Mesenchymal stem cell (in vitro differentiated cells and primary cell): ENCODE measurements at regions not wholly inside any gene's neighbourhood (a gene's known extent, or its start where the extent isn't known, plus 50 kb on each side); places are given as distances from the start of the nearest gene placed in this dataset.

ENCODE experiments used
- DNase-seq: peaks from one replicate; pipeline ENCODE4 v3.0.0-alpha.2; 2013
- H2AFZ ChIP-seq: one replicate; pipeline ENCODE4 v1.6.1; 2013; ENCODE audit warnings: low read depth, mild to moderate bottlenecking, control low read depth, inconsistent platforms, low read length, moderate library complexity
- H2AK5ac ChIP-seq: 2 replicates; pipeline ENCODE4 v1.6.1; 2013; ENCODE audit warnings: low read length, moderate library complexity, mild to moderate bottlenecking, inconsistent platforms; ENCODE audit not compliant: severe bottlenecking
- H2BK120ac ChIP-seq: one replicate; pipeline ENCODE4 v1.6.1; 2013; ENCODE audit warnings: low read depth, mild to moderate bottlenecking, inconsistent platforms, low read length, moderate library complexity
- H2BK12ac ChIP-seq, 2 experiments: one replicate each; pipeline ENCODE4 v1.6.1; 2013; ENCODE audit warnings: inconsistent platforms in 2 of 2, low read length in 2 of 2, mild to moderate bottlenecking in 2 of 2, moderate library complexity in 2 of 2, control low read depth in 1 of 2
- H2BK15ac ChIP-seq: one replicate; pipeline ENCODE4 v1.6.1; 2013; ENCODE audit warnings: mild to moderate bottlenecking, low read depth, inconsistent platforms; ENCODE audit not compliant: poor library complexity, severe bottlenecking
- H2BK5ac ChIP-seq: 2 replicates; pipeline ENCODE4 v1.6.1; 2013; ENCODE audit warnings: low read depth, mild to moderate bottlenecking, low read length, control low read depth, inconsistent platforms; ENCODE audit not compliant: poor library complexity, severe bottlenecking
- H3K14ac ChIP-seq, 2 experiments: one replicate each; pipeline ENCODE4 v1.6.1; 2013; ENCODE audit warnings: inconsistent platforms in 2 of 2, low read length in 2 of 2, control low read depth in 1 of 2, mild to moderate bottlenecking in 1 of 2, moderate library complexity in 1 of 2
- H3K18ac ChIP-seq, 2 experiments: one replicate each; pipeline ENCODE4 v1.6.1; 2013; ENCODE audit warnings: inconsistent platforms in 2 of 2, low read length in 2 of 2, control low read depth in 1 of 2, low read depth in 1 of 2, mild to moderate bottlenecking in 1 of 2
- H3K23ac ChIP-seq, 2 experiments: one replicate each; pipeline ENCODE4 v1.6.1; 2013; ENCODE audit warnings: inconsistent platforms in 2 of 2, low read length in 2 of 2, mild to moderate bottlenecking in 2 of 2, moderate library complexity in 2 of 2, control low read depth in 1 of 2
- H3K27ac ChIP-seq: 2 replicates; pipeline ENCODE4 v1.5.1; 2013; ENCODE audit warnings: mild to moderate bottlenecking, moderate library complexity, low read length, control low read depth, inconsistent platforms; ENCODE audit not compliant: poor library complexity, severe bottlenecking
- H3K27me3 ChIP-seq, 2 experiments: 2 replicates each; pipeline versions ENCODE4 v1.6.1 to v1.7.0; 2013; ENCODE audit warnings: low read length in 2 of 2, mild to moderate bottlenecking in 2 of 2, moderate library complexity in 2 of 2, control low read depth in 1 of 2, inconsistent platforms in 1 of 2; ENCODE audit not compliant: control insufficient read depth in 1 of 2, insufficient read depth in 1 of 2
- H3K36me3 ChIP-seq, 2 experiments: 2 replicates each; pipeline versions ENCODE4 v1.6.1 to v1.7.0; 2013; ENCODE audit warnings: low read length in 2 of 2, control low read depth in 1 of 2, inconsistent platforms in 1 of 2, low read depth in 1 of 2, mild to moderate bottlenecking in 1 of 2; ENCODE audit not compliant: insufficient read depth in 2 of 2, control insufficient read depth in 1 of 2
- H3K4ac ChIP-seq, 2 experiments: one replicate each; pipeline ENCODE4 v1.6.1; 2013; ENCODE audit warnings: inconsistent platforms in 2 of 2, low read length in 2 of 2, mild to moderate bottlenecking in 2 of 2, moderate library complexity in 2 of 2, control low read depth in 1 of 2, low read depth in 1 of 2
- H3K4me1 ChIP-seq: 2 replicates; pipeline ENCODE4 v1.6.1; 2013; ENCODE audit warnings: low read depth, low read length, control low read depth; ENCODE audit not compliant: control insufficient read depth, insufficient read depth
- H3K4me2 ChIP-seq: 2 replicates; pipeline ENCODE4 v1.6.1; 2013; ENCODE audit warnings: low read length, mild to moderate bottlenecking, inconsistent platforms; ENCODE audit not compliant: poor library complexity, severe bottlenecking
- H3K4me3 ChIP-seq, 2 experiments: 2 replicates each; pipeline versions ENCODE4 v1.5.1 to v1.7.0; 2013; ENCODE audit warnings: low read length in 2 of 2, mild to moderate bottlenecking in 2 of 2, control low read depth in 1 of 2, low read depth in 1 of 2; ENCODE audit not compliant: insufficient read depth in 1 of 2
- H3K79me1 ChIP-seq: replicated peaks from 2 replicates; pipeline ENCODE4 v1.6.1; 2013; ENCODE audit warnings: mild to moderate bottlenecking, control low read depth, low read length, inconsistent platforms; ENCODE audit not compliant: poor library complexity, severe bottlenecking
- H3K9ac ChIP-seq: 2 replicates; pipeline ENCODE4 v1.7.0; 2013; ENCODE audit warnings: mild to moderate bottlenecking, low read length, moderate library complexity
- H3K9me3 ChIP-seq: 2 replicates; pipeline ENCODE4 v1.7.0; 2013; ENCODE audit warnings: mild to moderate bottlenecking, low read length; ENCODE audit not compliant: control insufficient read depth
- H4K8ac ChIP-seq: one replicate; pipeline ENCODE4 v1.6.1; 2013; ENCODE audit warnings: inconsistent platforms, mild to moderate bottlenecking, low read length, moderate library complexity
- H4K91ac ChIP-seq: one replicate; pipeline ENCODE4 v1.6.1; 2013; ENCODE audit warnings: mild to moderate bottlenecking, low read length, inconsistent platforms
- WGBS: methylation state at CpG from one replicate; pipeline ENCODE4 v1.1.7; 2013; ENCODE audit warnings: mixed read lengths; 5-methylcytosine and 5-hydroxymethylcytosine counted together

GRCh38 chr10:88065383-88066049 lies 202.1 kb downstream of the PTEN start:
- Histone ChIP-seq H3K9ac (no peak overlapping the region), H3K14ac (no peak overlapping the region), H3K36me3 (no peaks in the 10 kb centered on the region), H2BK15ac (peak overlapping the region; percentile 1), H3K18ac (peak overlapping the region; percentile 64 to 86), H3K4me3 (no peak overlapping the region), H3K9me3 (no peaks in the 10 kb centered on the region), H3K27ac (no peak overlapping the region), H3K4me2 (no peak overlapping the region), H3K27me3 (no peaks in the 10 kb centered on the region), H2AK5ac (no peak overlapping the region), H3K4ac (peak overlapping the region in 1 of 2 experiments; percentile 19), H3K23ac (no peak overlapping the region), H3K79me1 (no peaks in the 10 kb centered on the region), H2BK120ac (peak overlapping the region; percentile 66), H2BK5ac (no peak overlapping the region), H3K4me1 (peaks cover 2% of the 10 kb centered on the region), H4K91ac (peak overlapping the region; percentile 57), H2AFZ (no peak overlapping the region), H2BK12ac (peak overlapping the region; percentile 41 to 65), H4K8ac (no peak overlapping the region)
- WGBS = 60% methylated on average over 5 of the region's 5 CpGs
- DNase-seq = no peak

- peaks cover 2% of the 10 kb centered on the region for H3K4me1 ChIP-seq
- H3K9me3 ChIP-seq = no peaks in the 10 kb centered on the region
- peak overlapping the region; percentile 27 for H2BK120ac ChIP-seq
- H2AFZ ChIP-seq = no peak overlapping the region
- H2BK15ac ChIP-seq = no peak overlapping the region
- H3K4ac ChIP-seq = peak overlapping the region; percentile 20 to 72
- WGBS = 85% methylated on average over 3 of the region's 3 CpGs
- H2BK5ac ChIP-seq = no peak overlapping the region
- H3K79me1 ChIP-seq = no peaks in the 10 kb centered on the region
- H3K4me3 ChIP-seq = no peak overlapping the region
- no peak overlapping the region for H4K8ac ChIP-seq
- no peaks in the 10 kb centered on the region for H3K36me3 ChIP-seq
- DNase-seq = no peak
- H3K18ac ChIP-seq = peak overlapping the region in 1 of 2 experiments; percentile 28
- H3K27me3 ChIP-seq = no peaks in the 10 kb centered on the region
- no peak overlapping the region for H3K23ac ChIP-seq
- no peak overlapping the region for H3K4me2 ChIP-seq
- no peak overlapping the region for H3K14ac ChIP-seq
- H2AK5ac ChIP-seq = no peak overlapping the region
- peak overlapping the region; percentile 55 to 63 for H2BK12ac ChIP-seq
- no peak overlapping the region for H3K9ac ChIP-seq
- H3K27ac ChIP-seq = no peak overlapping the region
- no peak overlapping the region for H4K91ac ChIP-seq
These were observed 202.9 kb downstream of the PTEN start for GRCh38 chr10:88066319-88066718.

GRCh38 chr10:88066876-88067275 lies 203.5 kb downstream of the PTEN start:
- no peak overlapping the region for H4K91ac ChIP-seq
- no peaks in the 10 kb centered on the region for H3K36me3 ChIP-seq
- H3K27ac ChIP-seq = no peak overlapping the region
- H3K27me3 ChIP-seq = no peaks in the 10 kb centered on the region
- DNase-seq = no peak
- peak overlapping the region in 1 of 2 experiments; percentile 40 for H2BK12ac ChIP-seq
- peak overlapping the region in 1 of 2 experiments; percentile 26 for H3K4ac ChIP-seq
- H3K4me3 ChIP-seq = no peak overlapping the region
- H2AK5ac ChIP-seq = no peak overlapping the region
- no peak overlapping the region for H3K18ac ChIP-seq
- no peak overlapping the region for H3K9ac ChIP-seq
- H3K23ac ChIP-seq = no peak overlapping the region
- no peak overlapping the region for H2BK15ac ChIP-seq
- H3K4me2 ChIP-seq = no peak overlapping the region
- H3K4me1 ChIP-seq = peaks cover 2% of the 10 kb centered on the region
- WGBS = 95% methylated on average over 6 of the region's 6 CpGs
- H2AFZ ChIP-seq = no peak overlapping the region
- H2BK5ac ChIP-seq = no peak overlapping the region
- no peak overlapping the region for H3K14ac ChIP-seq
- H2BK120ac ChIP-seq = no peak overlapping the region
- H3K9me3 ChIP-seq = no peaks in the 10 kb centered on the region
- H4K8ac ChIP-seq = no peak overlapping the region
- H3K79me1 ChIP-seq = no peaks in the 10 kb centered on the region

- H3K4ac ChIP-seq = peak overlapping the region in 1 of 2 experiments; percentile 56
- no peak overlapping the region for H2BK120ac ChIP-seq
- no peak overlapping the region for H2BK5ac ChIP-seq
- H3K4me1 ChIP-seq = peaks cover 2% of the 10 kb centered on the region
- H2BK15ac ChIP-seq = no peak overlapping the region
- H4K91ac ChIP-seq = peak overlapping the region; percentile 34
- no peak overlapping the region for H2AK5ac ChIP-seq
- H3K23ac ChIP-seq = no peak overlapping the region
- H3K36me3 ChIP-seq = no peaks in the 10 kb centered on the region
- no peak overlapping the region for H3K4me3 ChIP-seq
- H3K79me1 ChIP-seq = no peaks in the 10 kb centered on the region
- H2BK12ac ChIP-seq = peak overlapping the region in 1 of 2 experiments; percentile 79
- no peaks in the 10 kb centered on the region for H3K27me3 ChIP-seq
- H3K4me2 ChIP-seq = no peak overlapping the region
- no peak overlapping the region for H4K8ac ChIP-seq
- DNase-seq = no peak
- H2AFZ ChIP-seq = no peak overlapping the region
- no peak overlapping the region for H3K27ac ChIP-seq
- H3K14ac ChIP-seq = peak overlapping the region in 1 of 2 experiments; percentile 53
- no peak overlapping the region for H3K9ac ChIP-seq
- no peaks in the 10 kb centered on the region for H3K9me3 ChIP-seq
- H3K18ac ChIP-seq = peak overlapping the region in 1 of 2 experiments; percentile 18
These were observed 204.3 kb downstream of the PTEN start for GRCh38 chr10:88067737-88068136.
